H1 (cell line): ENCODE measurements at regions not wholly inside any gene's neighbourhood (a gene's known extent, or its start where the extent isn't known, plus 50 kb on each side); places are given as distances from the start of the nearest gene placed in this dataset.

Source experiments
- CTCF ChIA-PET: fragments of 300-600 bp; sonication (Branson Sonifier 250); formaldehyde crosslinking; loops from one replicate; lab custom pipeline; 2021; ENCODE audit not compliant: partially characterized antibody; lab: Charles Lee
- POLR2A ChIA-PET: fragments of 300-600 bp; sonication (Branson Sonifier 250); formaldehyde crosslinking; loops from one replicate; lab custom pipeline; 2021; ENCODE audit warnings: inconsistent platforms; ENCODE audit not compliant: partially characterized antibody; lab: Charles Lee
- DNase-seq, 2 experiments: peaks; one replicate each; pipeline versions ENCODE4 v3.0.0 to v3.0.0-alpha.2; 2010 to 2022; ENCODE audit warnings: low spot score in 2 of 2, low read depth in 1 of 2, mixed read lengths in 1 of 2
- FAIRE-seq: peaks from 2 replicates; lab custom pipeline; 2011; peaks lifted over from hg19 to GRCh38; lab: Jason Lieb, UNC
- H2AFZ ChIP-seq: 2 replicates; pipeline ENCODE4 v1.8.1; 2012; ENCODE audit warnings: low read length, inconsistent platforms
- H2AK5ac ChIP-seq: 2 replicates; pipeline ENCODE4 v1.6.1; 2013; ENCODE audit warnings: low read depth, low read length
- H2BK120ac ChIP-seq: replicated peaks from 2 replicates; pipeline ENCODE3; 2013; ENCODE audit warnings: low read depth, low read length, inconsistent platforms
- H2BK12ac ChIP-seq: 2 replicates; pipeline ENCODE4 v1.6.1; 2013; ENCODE audit warnings: low read depth, low read length
- H2BK15ac ChIP-seq: 2 replicates; pipeline ENCODE4 v1.6.1; 2013; ENCODE audit warnings: low read length
- H2BK20ac ChIP-seq: 2 replicates; pipeline ENCODE4 v1.6.1; 2013; ENCODE audit warnings: low read length
- H2BK5ac ChIP-seq: 2 replicates; pipeline ENCODE4 v1.6.1; 2013; ENCODE audit warnings: low read depth, low read length
- H3K14ac ChIP-seq: 2 replicates; pipeline ENCODE4 v1.6.1; 2013; ENCODE audit warnings: inconsistent platforms; ENCODE audit not compliant: insufficient read length
- H3K18ac ChIP-seq: 2 replicates; pipeline ENCODE4 v1.6.1; 2013; ENCODE audit warnings: low read length; ENCODE audit errors: extremely low read depth
- H3K23ac ChIP-seq: 2 replicates; pipeline ENCODE4 v1.6.1; 2013; ENCODE audit warnings: inconsistent platforms; ENCODE audit not compliant: insufficient read length
- H3K23me2 ChIP-seq: 2 replicates; pipeline ENCODE4 v1.6.1; 2013; ENCODE audit warnings: low read depth, low read length
- H3K27ac ChIP-seq: 2 replicates; pipeline ENCODE4 v1.6.1; 2011; ENCODE audit warnings: low read depth, low read length, inconsistent platforms
- H3K27me3 ChIP-seq, 4 experiments: replicated peaks in 1 of 4; 1 replicate in 1 of 4; 2 replicates in 3 of 4; pipeline versions ENCODE4 v1.6.1 to v1.8.1; 2011 to 2013; ENCODE audit warnings: low read length in 3 of 4, mild to moderate bottlenecking in 3 of 4, inconsistent platforms in 2 of 4, mixed read lengths in 2 of 4, moderate library complexity in 1 of 4; ENCODE audit not compliant: control insufficient read depth in 3 of 4, insufficient read depth in 3 of 4; ENCODE audit errors: extremely low read depth in 1 of 4
- H3K36me3 ChIP-seq, 4 experiments: 2 replicates each; pipeline versions ENCODE4 v1.6.1 to v1.8.1; 2011 to 2013; ENCODE audit warnings: mild to moderate bottlenecking in 4 of 4, low read length in 3 of 4, moderate library complexity in 2 of 4, control low read depth in 1 of 4, inconsistent platforms in 1 of 4; ENCODE audit not compliant: insufficient read depth in 4 of 4, control insufficient read depth in 2 of 4
- H3K4ac ChIP-seq: replicated peaks from 2 replicates; pipeline ENCODE3; 2013; ENCODE audit warnings: low read length, low read depth, mixed read lengths, inconsistent platforms; ENCODE audit not compliant: insufficient read length
- H3K4me1 ChIP-seq, 4 experiments: replicated peaks in 1 of 4; 1 replicate in 1 of 4; 2 replicates in 3 of 4; pipeline versions ENCODE4 v1.6.1 to v1.8.1; 2011 to 2013; ENCODE audit warnings: low read length in 3 of 4, inconsistent platforms in 2 of 4, mixed read lengths in 1 of 4; ENCODE audit not compliant: insufficient read depth in 4 of 4, control insufficient read depth in 3 of 4
- H3K4me2 ChIP-seq, 2 experiments: 2 replicates each; pipeline versions ENCODE4 v1.6.1 to v1.8.1; 2011 to 2013; ENCODE audit warnings: low read depth in 2 of 2, low read length in 2 of 2, control low read depth in 1 of 2, inconsistent platforms in 1 of 2, mild to moderate bottlenecking in 1 of 2; ENCODE audit not compliant: insufficient read depth in 1 of 2
- H3K4me3 ChIP-seq, 4 experiments: fragments of 200-600, 300-600 bp in 1 of 4; sonication (generic), shearing (Covaris generic), sonication (Bioruptor Twin) in 1 of 4; 2 replicates each; pipeline versions ENCODE4 v1.5.1 to v1.8.1; 2011 to 2016; ENCODE audit warnings: low read length in 4 of 4, low read depth in 3 of 4, control low read depth in 2 of 4, inconsistent platforms in 2 of 4, mild to moderate bottlenecking in 2 of 4, mixed read lengths in 1 of 4, moderate library complexity in 1 of 4; ENCODE audit not compliant: insufficient read depth in 2 of 4; ENCODE audit errors: extremely low read depth in 1 of 4
- H3K56ac ChIP-seq: replicated peaks from 2 replicates; pipeline ENCODE3; 2013; ENCODE audit warnings: low read depth, mild to moderate bottlenecking, mixed read lengths, low read length, inconsistent platforms; ENCODE audit not compliant: insufficient read length
- H3K79me1 ChIP-seq: 2 replicates; pipeline ENCODE4 v1.6.1; 2013; ENCODE audit warnings: low read depth, low read length, control low read depth
- H3K79me2 ChIP-seq, 2 experiments: 2 replicates each; pipeline versions ENCODE4 v1.6.1 to v1.8.1; 2012 to 2013; ENCODE audit warnings: low read length in 2 of 2, mild to moderate bottlenecking in 2 of 2, inconsistent platforms in 1 of 2; ENCODE audit not compliant: insufficient read depth in 2 of 2, control insufficient read depth in 1 of 2
- H3K9ac ChIP-seq, 4 experiments: replicated peaks in 1 of 4; 1 replicate in 1 of 4; 2 replicates in 3 of 4; pipeline versions ENCODE4 v1.6.1 to v1.8.1; 2011 to 2013; ENCODE audit warnings: low read depth in 3 of 4, low read length in 3 of 4, control low read depth in 2 of 4, mild to moderate bottlenecking in 2 of 4, moderate library complexity in 2 of 4, inconsistent platforms in 1 of 4; ENCODE audit errors: extremely low read depth in 1 of 4
- H3K9me3 ChIP-seq, 2 experiments: 2 replicates each; pipeline versions ENCODE4 v1.6.1 to v1.8.1; 2012 to 2013; ENCODE audit warnings: mild to moderate bottlenecking in 2 of 2, moderate library complexity in 2 of 2, control low read depth in 1 of 2, inconsistent platforms in 1 of 2, low read depth in 1 of 2, low read length in 1 of 2, mixed read lengths in 1 of 2; ENCODE audit not compliant: insufficient read depth in 2 of 2
- H4K20me1 ChIP-seq, 2 experiments: replicated peaks in 1 of 2; 2 replicates each; pipeline versions ENCODE3 to v1.8.1; 2011 to 2013; ENCODE audit warnings: inconsistent platforms in 2 of 2, low read length in 2 of 2, mild to moderate bottlenecking in 1 of 2; ENCODE audit not compliant: insufficient read depth in 2 of 2, control insufficient read depth in 1 of 2
- H4K5ac ChIP-seq: 2 replicates; pipeline ENCODE4 v1.6.1; 2013; ENCODE audit warnings: low read length, low read depth, mixed read lengths, inconsistent platforms; ENCODE audit not compliant: insufficient read length
- H4K8ac ChIP-seq: 2 replicates; pipeline ENCODE4 v1.8.0; 2013; ENCODE audit warnings: mild to moderate bottlenecking, moderate library complexity, low read length, inconsistent platforms; ENCODE audit not compliant: insufficient read depth; ENCODE audit errors: extremely low read depth
- H4K91ac ChIP-seq: replicated peaks from 2 replicates; pipeline ENCODE3; 2013; ENCODE audit warnings: low read length, mixed read lengths, inconsistent platforms; ENCODE audit not compliant: insufficient read length
- BCL11A ChIP-seq, 2 experiments: IDR thresholded peaks; one replicate each; pipeline ENCODE4 v1.6.1; 2011; ENCODE audit warnings: low read depth in 2 of 2, low read length in 2 of 2, mild to moderate bottlenecking in 2 of 2
- CEBPB ChIP-seq: IDR thresholded peaks from 2 replicates; pipeline ENCODE4 v1.6.1; 2012; ENCODE audit warnings: low read depth, low read length
- FOSL1 ChIP-seq: IDR thresholded peaks from 2 replicates; pipeline ENCODE4 v1.6.1; 2011; ENCODE audit warnings: mild to moderate bottlenecking, low read depth, low read length, moderate library complexity; ENCODE audit not compliant: insufficient read depth
- KDM5A ChIP-seq: fragments of 200-600 bp; IDR thresholded peaks from 2 replicates; pipeline ENCODE4 v1.7.1; 2012; ENCODE audit warnings: mild to moderate bottlenecking, low read length, inconsistent platforms, mixed read lengths
- SRF ChIP-seq: IDR thresholded peaks from 2 replicates; pipeline ENCODE4 v1.6.1; 2011; ENCODE audit warnings: mild to moderate bottlenecking, low read depth, low read length, moderate library complexity
- ZNF274 ChIP-seq: IDR thresholded peaks from 2 replicates; pipeline ENCODE4 v1.7.0; 2012; ENCODE audit warnings: low read length, borderline replicate concordance; ENCODE audit errors: extremely low read depth

DNA sequence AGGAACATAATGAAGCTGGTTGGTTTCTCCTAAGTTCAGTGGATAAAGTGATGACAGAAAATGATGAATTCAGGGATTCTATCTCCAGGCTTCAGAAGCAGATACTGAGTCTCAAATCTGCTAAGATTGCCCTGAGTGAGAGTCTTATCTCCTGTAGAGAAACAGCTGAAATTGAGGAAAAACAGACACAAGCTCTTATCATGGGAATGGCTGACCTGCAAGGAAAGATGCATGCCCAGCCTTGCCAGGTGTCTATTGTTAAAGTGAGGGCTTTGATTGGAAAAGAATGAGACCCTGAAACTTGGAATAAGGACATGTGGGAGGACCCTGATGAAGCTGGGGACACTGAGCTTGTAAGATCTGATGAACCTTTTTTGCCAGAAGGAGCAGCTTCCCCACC, 100.3 kb downstream of the DNAJB9 start:
- no peak overlapping the region for H3K56ac ChIP-seq
- no peak overlapping the region for H2AFZ ChIP-seq
- H2BK5ac ChIP-seq, result no peak overlapping the region
- H4K5ac ChIP-seq, result no peak overlapping the region
- no peaks in the 10 kb centered on the region for H3K4me1 ChIP-seq
- CTCF ChIA-PET, result interaction anchor here (4.0 kb wide), 1 partner anchor 9 kb away, joined by 16 read pairs; no protein-coding TSS in a partner anchor
- no peak overlapping the region for H2AK5ac ChIP-seq
- H3K27ac ChIP-seq, result no peak overlapping the region
- DNase-seq (no peak), FAIRE-seq (no peak)
- H3K4me3 ChIP-seq, result no peak overlapping the region
- no peak overlapping the region for H3K9ac ChIP-seq
- H3K23me2 ChIP-seq, result no peaks in the 10 kb centered on the region
- no peaks in the 10 kb centered on the region for H3K27me3 ChIP-seq
- H2BK15ac ChIP-seq, result no peak overlapping the region
- H3K18ac ChIP-seq, result no peak overlapping the region
- H3K23ac ChIP-seq, result no peak overlapping the region
- H3K14ac ChIP-seq, result no peak overlapping the region
- TF ChIP-seq ZNF274, result no peak
- no peak for TF ChIP-seq CEBPB
- no peak for TF ChIP-seq BCL11A (IDR thresholded peaks at IDR 0.05; ENCODE audit: low read depth in 2 of 2, low read length in 2 of 2)
- TF ChIP-seq KDM5A, result no peak
- TF ChIP-seq FOSL1, result no peak
- no peak for TF ChIP-seq SRF
- H2BK20ac ChIP-seq, result no peak overlapping the region
- no peak overlapping the region for H4K91ac ChIP-seq
- no peak overlapping the region for H4K8ac ChIP-seq
- no peaks in the 10 kb centered on the region for H3K9me3 ChIP-seq
- no peaks in the 10 kb centered on the region for H3K79me2 ChIP-seq
- POLR2A ChIA-PET, result no interaction called here
- H3K79me1 ChIP-seq, result no peaks in the 10 kb centered on the region
- no peak overlapping the region for H3K4ac ChIP-seq
- no peak overlapping the region for H3K4me2 ChIP-seq
- no peaks in the 10 kb centered on the region for H3K36me3 ChIP-seq
- no peak overlapping the region for H2BK12ac ChIP-seq
- H2BK120ac ChIP-seq, result no peak overlapping the region
- H4K20me1 ChIP-seq, result no peaks in the 10 kb centered on the region
